GM12875 (cell line): ENCODE measurements at regions not wholly inside any gene's neighbourhood (a gene's known extent, or its start where the extent isn't known, plus 50 kb on each side); places are given as distances from the start of the nearest gene placed in this dataset.

Experiments used
- H3K4me3 ChIP-seq: one replicate; pipeline ENCODE4 v1.5.1; 2011; ENCODE audit warnings: low read depth, low read length, control low read depth
- CTCF ChIP-seq: IDR thresholded peaks from 2 replicates; pipeline ENCODE4 v1.5.1; 2011; ENCODE audit warnings: low read depth, mild to moderate bottlenecking, control low read depth, inconsistent platforms, low read length, moderate library complexity, borderline replicate concordance; ENCODE audit not compliant: insufficient read depth

GRCh38 chr1:198833706-198834503 is 195.1 kb downstream of the PTPRC start:
- TF ChIP-seq CTCF = no peak
- H3K4me3 ChIP-seq = no peak overlapping the region

GRCh38 chr1:198837278-198838021 is 198.6 kb downstream of the PTPRC start:
- no peak for TF ChIP-seq CTCF
- H3K4me3 ChIP-seq = no peak overlapping the region

- TF ChIP-seq CTCF = no peak
- H3K4me3 ChIP-seq = no peak overlapping the region
These were observed 199.1 kb downstream of the PTPRC start for GRCh38 chr1:198838022-198838342.

GRCh38 chr1:198841477-198841876 is 202.6 kb downstream of the PTPRC start:
- no peak overlapping the region for H3K4me3 ChIP-seq
- no peak for TF ChIP-seq CTCF

GRCh38 chr1:198842686-198843085 is 203.8 kb downstream of the PTPRC start:
- no peak for TF ChIP-seq CTCF
- H3K4me3 ChIP-seq = no peak overlapping the region

- TF ChIP-seq CTCF = no peak
- H3K4me3 ChIP-seq = no peak overlapping the region
These were observed 206.4 kb downstream of the PTPRC start for GRCh38 chr1:198845271-198845670.

- no peak for TF ChIP-seq CTCF
- no peak overlapping the region for H3K4me3 ChIP-seq
These were observed 207.0 kb downstream of the PTPRC start for GRCh38 chr1:198845851-198846250.
